NOMO-1 treated with dmso at 0.1 percent for 144 hours (cell line): ENCODE measurements at regions not wholly inside any gene's neighbourhood (a gene's known extent, or its start where the extent isn't known, plus 50 kb on each side); places are given as distances from the start of the nearest gene placed in this dataset.
"Not testable (repeated sequence)": the region's sequence is repeated elsewhere in the genome, so short reads cannot be mapped to it uniquely, and the experiment has no call there.

Experiments
- DNase-seq: peaks from one replicate; lab custom pipeline; 2025; ENCODE audit not compliant: unreplicated experiment; lab: John Stamatoyannopoulos, UW

GRCh38 chr7:106384373-106384772 lies 99.6 kb upstream of the NAMPT start:
- no peak for DNase-seq

GRCh38 chr7:106382929-106383328 lies 98.1 kb upstream of the NAMPT start:
- DNase-seq = no peak

- no peak for DNase-seq
Observed at GRCh38 chr7:106382129-106382528, 97.3 kb upstream of the NAMPT start.

- no peak for DNase-seq
Observed at GRCh38 chr7:106381252-106381651, 96.5 kb upstream of the NAMPT start.

GRCh38 chr7:106377847-106378361 lies 93.1 kb upstream of the NAMPT start:
- DNase-seq = no peak

- no peak for DNase-seq
Observed at GRCh38 chr7:106376026-106376799, 91.4 kb upstream of the NAMPT start.

- DNase-seq = no peak
Observed at GRCh38 chr7:106375499-106375898, 90.7 kb upstream of the NAMPT start.

GRCh38 chr7:106374437-106374836 lies 89.7 kb upstream of the NAMPT start:
- no peak for DNase-seq

- no peak for DNase-seq
Observed at GRCh38 chr7:106372595-106373318, 88.0 kb upstream of the NAMPT start.

GRCh38 chr7:106372126-106372525 lies 87.3 kb upstream of the NAMPT start:
- no peak for DNase-seq

GRCh38 chr7:106371629-106372028 lies 86.8 kb upstream of the NAMPT start:
- DNase-seq = peak; percentile 26

- DNase-seq = no peak
Observed at GRCh38 chr7:106370542-106370941, 85.8 kb upstream of the NAMPT start.

GRCh38 chr7:106369816-106370215 lies 85.0 kb upstream of the NAMPT start:
- DNase-seq = no peak

- DNase-seq = no peak
Observed at GRCh38 chr7:106369352-106369751, 84.6 kb upstream of the NAMPT start.

GRCh38 chr7:106367664-106368063 lies 82.9 kb upstream of the NAMPT start:
- no peak for DNase-seq

GRCh38 chr7:106367018-106367420 lies 82.2 kb upstream of the NAMPT start:
- DNase-seq = no peak

- DNase-seq = peak; percentile 28
Observed at GRCh38 chr7:106365252-106366005, 80.6 kb upstream of the NAMPT start.

GRCh38 chr7:106362507-106362906 lies 77.7 kb upstream of the NAMPT start:
- DNase-seq = not testable (repeated sequence)

- no peak for DNase-seq
Observed at GRCh38 chr7:106358103-106358663, 73.4 kb upstream of the NAMPT start.

GRCh38 chr7:106357675-106358074 lies 72.9 kb upstream of the NAMPT start:
- DNase-seq = no peak

- DNase-seq = no peak
Observed at GRCh38 chr7:106354822-106355221, 70.0 kb upstream of the NAMPT start.
